ENCODE measurements at regions not wholly inside any gene's neighbourhood (a gene's known extent, or its start where the extent isn't known, plus 50 kb on each side); places are given as distances from the start of the nearest gene placed in this dataset.

GRCh38 chr4:30904588-30904987, 184.4 kb downstream of the PCDH7 start:
- DNase-seq (ENCODE audit: extremely low read depth, low read depth): no peak
- no peak overlapping the region for H3K4me3 ChIP-seq (replicated peaks; ENCODE audit: low read depth, low read length)
- TF ChIP-seq CTCF (IDR thresholded peaks at IDR 0.05; ENCODE audit: low read depth, low read length, missing control alignments): no peak

GRCh38 chr4:30912098-30912714, 192.0 kb downstream of the PCDH7 start:
- no peak for DNase-seq (ENCODE audit: extremely low read depth, low read depth)
- no peak overlapping the region for H3K4me3 ChIP-seq (replicated peaks; ENCODE audit: low read depth, low read length)
- no peak for TF ChIP-seq CTCF (IDR thresholded peaks at IDR 0.05; ENCODE audit: low read depth, low read length, missing control alignments)

- no peak for DNase-seq (ENCODE audit: extremely low read depth, low read depth)
- TF ChIP-seq CTCF (IDR thresholded peaks at IDR 0.05; ENCODE audit: low read depth, low read length, missing control alignments): no peak
- no peak overlapping the region for H3K4me3 ChIP-seq (replicated peaks; ENCODE audit: low read depth, low read length)
These were observed 196.4 kb downstream of the PCDH7 start for GRCh38 chr4:30916337-30917274.

DNA sequence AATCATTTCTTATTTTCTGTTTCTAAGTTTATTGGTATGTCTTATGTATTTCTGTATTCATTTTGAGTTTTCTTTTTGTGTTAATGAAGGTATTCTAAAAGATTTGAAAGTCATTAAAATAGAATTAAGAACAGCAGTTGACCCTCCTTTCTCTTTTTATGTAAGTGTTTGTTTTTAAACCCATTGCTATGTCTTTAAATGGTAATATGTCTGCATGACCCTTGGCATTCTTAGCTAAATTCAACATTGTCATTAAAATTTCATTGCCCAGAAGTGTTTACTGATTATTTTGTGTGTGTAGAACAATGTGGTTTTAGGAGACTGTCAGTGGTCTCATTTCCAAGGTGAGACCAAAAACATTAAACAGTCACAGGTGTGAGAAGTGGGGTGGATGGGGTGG, 197.8 kb downstream of the PCDH7 start:
- TF ChIP-seq CTCF (IDR thresholded peaks at IDR 0.05; ENCODE audit: low read depth, low read length, missing control alignments): no peak
- DNase-seq (ENCODE audit: extremely low read depth, low read depth): no peak
- H3K4me3 ChIP-seq (replicated peaks; ENCODE audit: low read depth, low read length): no peak overlapping the region

DNA sequence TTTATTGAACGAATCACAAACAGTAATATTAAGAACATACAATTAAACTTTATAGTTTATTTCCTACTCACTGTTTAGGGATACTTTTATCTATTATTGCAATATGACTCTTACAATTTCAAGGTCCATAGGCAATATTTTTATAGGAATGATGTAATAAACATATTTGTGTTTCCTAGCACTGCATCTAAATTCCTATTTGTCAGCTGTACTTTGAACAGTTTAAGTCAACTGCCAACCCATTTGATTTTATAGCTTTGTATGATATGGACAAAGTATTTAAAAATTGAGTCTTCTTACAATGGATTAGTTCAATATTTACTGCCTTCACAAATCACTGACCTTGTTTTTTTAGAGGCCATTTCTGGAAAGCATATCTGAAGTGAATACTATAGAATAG, 199.3 kb downstream of the PCDH7 start:
- no peak for TF ChIP-seq CTCF (IDR thresholded peaks at IDR 0.05; ENCODE audit: low read depth, low read length, missing control alignments)

GRCh38 chr4:30920043-30920442, 199.9 kb downstream of the PCDH7 start:
- H3K4me3 ChIP-seq (replicated peaks; ENCODE audit: low read depth, low read length): no peak overlapping the region
- no peak for DNase-seq (ENCODE audit: extremely low read depth, low read depth)
- no peak for TF ChIP-seq CTCF (IDR thresholded peaks at IDR 0.05; ENCODE audit: low read depth, low read length, missing control alignments)

More for the DNA sequence above, 199.3 kb downstream of the PCDH7 start:
- H3K4me3 ChIP-seq (replicated peaks; ENCODE audit: low read depth, low read length): no peak overlapping the region
- DNase-seq (ENCODE audit: extremely low read depth, low read depth): no peak

Data from HFF-Myc (cell line).